Urinary bladder (tissue), 3 donors: ENCODE measurements at regions not wholly inside any gene's neighbourhood (a gene's known extent, or its start where the extent isn't known, plus 50 kb on each side); places are given as distances from the start of the nearest gene placed in this dataset.

Experiments
- DNase-seq: peaks from one replicate; pipeline ENCODE4 v3.0.0-alpha.2; 2015; ENCODE audit errors: extremely low spot score
- H3K27ac ChIP-seq: one replicate; pipeline ENCODE4 v1.5.1; 2013; ENCODE audit warnings: low read depth, mild to moderate bottlenecking, moderate library complexity
- H3K36me3 ChIP-seq: one replicate; pipeline ENCODE4 v1.6.1; 2013; ENCODE audit warnings: mild to moderate bottlenecking, moderate library complexity; ENCODE audit not compliant: insufficient read depth
- H3K4me1 ChIP-seq: one replicate; pipeline ENCODE4 v1.6.1; 2013; ENCODE audit warnings: mild to moderate bottlenecking, moderate library complexity; ENCODE audit not compliant: insufficient read depth
- H3K4me3 ChIP-seq: one replicate; pipeline ENCODE4 v1.5.1; 2013; ENCODE audit warnings: low read depth, low read length
- WGBS: extraction: QIAGEN DNeasy Blood & Tissue Kit; methylation state at CpG from one replicate; pipeline ENCODE4 v1.1.7; 2013; 5-methylcytosine and 5-hydroxymethylcytosine counted together
- donor health status: healthy with polysubstance abuse.
- donor health status: healthy.

DNA sequence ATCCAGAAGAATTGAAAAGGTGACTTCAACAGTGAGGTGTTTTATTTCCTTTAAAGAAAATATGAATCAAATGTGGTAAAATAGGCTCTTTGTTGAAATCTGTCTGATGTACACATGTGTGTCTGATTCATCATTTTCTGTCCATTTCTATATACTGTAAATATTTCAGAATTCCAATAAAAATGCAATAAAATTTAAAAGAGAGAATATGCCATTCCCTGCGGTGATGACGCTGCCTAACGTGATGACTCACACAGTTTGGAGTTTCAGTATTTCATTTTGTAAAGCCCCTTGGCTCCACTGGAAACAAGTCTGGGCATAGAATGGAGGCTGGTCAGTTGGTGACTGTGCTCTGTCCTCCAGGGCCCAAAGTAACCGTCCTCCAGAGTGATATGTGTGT is 482.5 kb upstream of the CDH5 start:
- 78% methylated on average over 4 of the region's 4 CpGs for WGBS
- Histone ChIP-seq H3K36me3 (no peaks in the 10 kb centered on the region), H3K27ac (no peak overlapping the region), H3K4me3 (no peak overlapping the region), H3K4me1 (no peaks in the 10 kb centered on the region)
- no peak for DNase-seq

DNA sequence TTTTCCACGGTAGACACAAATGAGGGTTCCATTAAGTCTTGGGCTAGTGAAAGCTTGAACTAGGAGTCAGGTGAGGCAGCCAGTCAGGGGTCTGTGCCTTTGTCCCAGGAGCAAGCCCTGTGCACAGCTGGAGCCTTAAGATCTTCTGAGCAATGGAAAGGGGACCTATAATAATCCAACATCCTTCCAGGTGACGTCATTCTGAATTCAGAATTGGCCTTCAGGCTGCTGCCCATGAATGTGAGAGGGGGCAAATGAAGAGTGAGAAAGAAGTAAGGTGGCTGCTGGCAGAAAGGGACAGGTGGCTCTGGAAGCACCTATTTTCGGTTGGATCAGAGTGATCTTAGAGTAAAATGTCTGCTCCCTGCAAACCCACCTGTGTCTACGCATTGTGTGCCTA is 488.1 kb upstream of the CDH5 start:
- H3K27ac ChIP-seq = no peak overlapping the region
- WGBS = 93% methylated on average over 4 of the region's 4 CpGs
- H3K4me1 ChIP-seq = no peaks in the 10 kb centered on the region
- no peak overlapping the region for H3K4me3 ChIP-seq
- no peak for DNase-seq
- H3K36me3 ChIP-seq = no peaks in the 10 kb centered on the region

DNA sequence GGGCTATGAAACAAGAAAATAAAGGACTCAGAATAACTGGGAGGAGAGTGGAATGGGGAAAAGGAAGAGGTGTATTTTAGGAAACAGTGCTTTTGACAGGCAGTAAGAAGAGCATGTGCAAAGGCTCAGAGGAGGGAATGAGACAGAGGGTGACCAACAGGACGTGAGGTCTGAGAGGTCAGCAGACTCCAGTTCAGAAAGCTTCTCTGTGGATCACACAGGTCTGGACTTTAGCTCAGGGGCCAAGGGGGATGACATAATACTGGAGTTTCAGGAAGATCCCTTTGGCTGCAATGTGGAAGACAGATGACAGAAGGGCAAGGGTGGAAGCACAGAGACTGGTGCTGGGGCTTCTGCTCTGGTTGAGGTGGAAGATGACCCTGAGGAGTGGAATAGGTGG is 489.9 kb upstream of the CDH5 start:
- 70% methylated on average over 1 of the region's 1 CpG for WGBS
- Histone ChIP-seq H3K4me1 (no peaks in the 10 kb centered on the region), H3K27ac (no peak overlapping the region), H3K4me3 (no peak overlapping the region), H3K36me3 (no peaks in the 10 kb centered on the region)
- no peak for DNase-seq

- no peaks in the 10 kb centered on the region for H3K36me3 ChIP-seq
- WGBS = 74% methylated on average over 3 of the region's 3 CpGs
Measured at GRCh38 chr16:65876056-65876408, 490.5 kb upstream of the CDH5 start.

DNA sequence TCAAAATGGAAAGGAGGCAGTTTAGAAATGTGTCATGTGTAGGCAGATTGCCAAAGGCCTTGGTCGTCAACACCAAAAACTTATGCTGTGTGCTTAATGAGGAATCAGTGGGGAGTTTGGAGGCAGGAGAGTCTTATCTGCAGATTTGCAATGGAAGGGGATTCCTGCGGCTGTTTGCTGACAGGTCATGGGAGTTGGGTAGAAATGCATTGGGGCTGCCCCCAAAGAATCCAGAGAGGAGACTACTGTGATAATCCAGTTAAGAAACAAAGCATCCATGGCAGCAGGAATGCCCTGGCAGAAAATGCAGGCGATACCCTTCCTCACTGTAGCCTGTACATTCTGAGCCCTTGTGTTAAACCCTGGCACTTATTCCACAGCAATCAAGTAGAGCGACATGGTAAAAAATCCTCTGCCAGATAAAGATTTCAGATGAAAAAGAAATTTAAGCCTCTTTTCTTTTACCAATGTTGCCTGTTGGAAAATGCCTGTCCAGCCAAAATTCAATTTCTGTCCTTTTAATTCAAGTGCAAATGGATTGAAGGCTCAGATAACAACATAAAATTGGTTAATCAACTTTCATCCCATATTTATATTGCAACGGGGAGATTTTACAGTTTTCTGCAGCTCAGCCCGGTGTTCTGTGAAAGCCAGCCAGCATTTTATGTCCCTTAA is 491.0 kb upstream of the CDH5 start:
- no peaks in the 10 kb centered on the region for H3K36me3 ChIP-seq
- no peak overlapping the region for H3K27ac ChIP-seq
- H3K4me3 ChIP-seq = no peak overlapping the region
- 57% methylated on average over 6 of the region's 6 CpGs for WGBS
- DNase-seq = no peak
- H3K4me1 ChIP-seq = no peaks in the 10 kb centered on the region

More at GRCh38 chr16:65876056-65876408, 490.5 kb upstream of the CDH5 start:
- DNase-seq = peak; percentile 18
- Histone ChIP-seq H3K27ac (no peak overlapping the region), H3K4me1 (no peaks in the 10 kb centered on the region), H3K4me3 (no peak overlapping the region)

DNA sequence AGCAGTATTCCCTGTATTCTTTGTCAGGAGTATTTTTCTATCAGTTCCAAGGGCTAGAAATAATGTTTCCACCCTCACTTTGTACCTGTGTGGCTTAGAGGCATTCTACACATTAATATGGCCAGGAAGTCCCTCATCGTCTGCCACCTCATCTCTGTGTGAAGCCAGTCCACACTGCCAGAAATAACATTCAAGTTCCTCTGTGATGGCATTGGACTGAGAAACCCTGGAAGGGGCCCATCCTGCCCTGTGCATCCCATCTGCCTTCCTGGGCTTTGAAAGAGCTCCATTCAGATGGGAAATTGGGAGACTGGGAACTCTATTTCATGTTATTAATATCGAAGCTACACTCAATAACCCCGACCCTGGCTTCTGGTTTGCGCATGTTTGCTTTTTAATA is 497.2 kb upstream of the CDH5 start:
- 87% methylated on average over 4 of the region's 4 CpGs for WGBS
- no peak for DNase-seq
- Histone ChIP-seq H3K36me3 (no peaks in the 10 kb centered on the region), H3K27ac (no peak overlapping the region), H3K4me1 (no peaks in the 10 kb centered on the region), H3K4me3 (no peak overlapping the region)

DNA sequence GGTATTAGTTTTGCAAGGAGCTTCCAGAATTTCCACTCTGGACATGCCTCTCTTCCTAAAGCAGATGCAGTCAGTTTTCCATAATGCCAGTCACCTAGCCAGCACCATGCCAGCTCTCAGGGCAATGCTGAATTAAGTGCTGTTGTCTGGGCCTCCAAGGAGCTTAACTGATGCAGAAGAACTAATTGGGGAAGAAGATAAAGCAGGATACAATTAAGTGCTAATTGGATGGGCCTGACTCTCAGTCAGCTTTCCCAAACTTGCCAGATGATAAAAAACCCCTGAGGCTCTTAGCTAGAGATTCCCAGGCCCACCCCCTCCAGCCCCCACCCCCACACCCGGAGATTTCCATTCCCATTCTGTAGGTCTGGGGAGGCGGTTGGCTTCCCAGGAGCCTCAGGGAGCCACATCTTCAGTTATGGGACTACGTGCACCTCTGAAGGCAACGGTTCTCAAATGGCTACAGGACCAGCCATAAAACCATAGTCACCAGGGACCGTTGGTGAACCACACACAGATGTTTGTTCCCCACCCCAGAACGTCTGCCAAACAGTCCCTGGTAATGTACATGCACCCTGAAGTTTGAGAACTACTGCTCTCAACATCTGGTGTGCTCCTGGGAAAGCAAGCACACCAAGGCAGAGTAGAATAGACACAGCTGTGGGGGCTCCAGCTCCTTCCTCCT is 499.1 kb upstream of the CDH5 start:
- no peaks in the 10 kb centered on the region for H3K4me1 ChIP-seq
- H3K4me3 ChIP-seq = no peak overlapping the region
- no peaks in the 10 kb centered on the region for H3K36me3 ChIP-seq
- 70% methylated on average over 6 of the region's 6 CpGs for WGBS
- no peak overlapping the region for H3K27ac ChIP-seq
- no peak for DNase-seq

GRCh38 chr16:65863236-65863635 is 503.3 kb upstream of the CDH5 start:
- WGBS = 93% methylated on average over 2 of the region's 2 CpGs
- H3K4me1 ChIP-seq = no peaks in the 10 kb centered on the region
- no peak overlapping the region for H3K27ac ChIP-seq
- H3K36me3 ChIP-seq = no peaks in the 10 kb centered on the region
- no peak for DNase-seq
- H3K4me3 ChIP-seq = no peak overlapping the region

DNA sequence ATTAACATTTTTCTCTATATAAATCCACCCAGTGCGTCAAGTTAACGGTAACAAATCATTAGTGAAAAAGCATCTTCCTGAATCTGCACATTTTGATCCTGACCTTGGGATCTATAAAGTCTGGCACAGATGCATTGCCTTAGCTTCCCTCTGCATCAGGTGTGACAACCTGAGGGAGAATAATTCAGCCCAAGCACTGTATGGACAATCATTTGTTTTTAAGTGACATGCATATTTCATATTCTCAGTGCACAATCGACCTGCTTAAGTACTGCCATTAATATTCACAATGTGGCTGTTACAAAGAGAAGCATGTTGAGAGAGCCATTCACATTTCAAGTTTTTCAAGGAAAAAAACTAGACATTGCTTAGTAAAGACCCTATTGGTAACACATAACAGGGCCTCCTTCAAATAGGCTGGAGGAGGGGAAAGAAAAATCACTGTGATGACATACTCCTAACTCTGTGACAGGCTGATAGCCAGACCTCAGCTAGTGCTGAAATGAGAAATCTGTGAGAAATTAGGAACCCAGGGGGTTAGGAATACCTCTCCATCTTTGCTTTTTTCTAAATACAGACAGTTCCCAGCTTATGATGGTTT is 505.3 kb upstream of the CDH5 start:
- DNase-seq = no peak
- H3K27ac ChIP-seq = no peak overlapping the region
- 86% methylated on average over 3 of the region's 3 CpGs for WGBS
- H3K4me1 ChIP-seq = no peaks in the 10 kb centered on the region
- no peak overlapping the region for H3K4me3 ChIP-seq
- no peaks in the 10 kb centered on the region for H3K36me3 ChIP-seq

GRCh38 chr16:65855171-65856145 is 511.0 kb upstream of the CDH5 start:
- WGBS = 93% methylated on average over 11 of the region's 11 CpGs
- H3K4me1 ChIP-seq = no peaks in the 10 kb centered on the region
- no peak for DNase-seq
- no peak overlapping the region for H3K27ac ChIP-seq
- no peaks in the 10 kb centered on the region for H3K36me3 ChIP-seq
- no peak overlapping the region for H3K4me3 ChIP-seq

- no peaks in the 10 kb centered on the region for H3K4me1 ChIP-seq
- WGBS = 75% methylated on average over 1 of the region's 1 CpG
- no peak overlapping the region for H3K27ac ChIP-seq
- no peak overlapping the region for H3K4me3 ChIP-seq
- H3K36me3 ChIP-seq = no peaks in the 10 kb centered on the region
- no peak for DNase-seq
Measured at GRCh38 chr16:65846210-65846602, 520.3 kb upstream of the CDH5 start.

GRCh38 chr16:65845466-65846209 is 520.9 kb upstream of the CDH5 start:
- H3K4me1 ChIP-seq = no peaks in the 10 kb centered on the region
- no peak for DNase-seq
- H3K4me3 ChIP-seq = no peak overlapping the region
- H3K27ac ChIP-seq = no peak overlapping the region
- H3K36me3 ChIP-seq = no peaks in the 10 kb centered on the region
- WGBS = 66% methylated on average over 4 of the region's 4 CpGs

DNA sequence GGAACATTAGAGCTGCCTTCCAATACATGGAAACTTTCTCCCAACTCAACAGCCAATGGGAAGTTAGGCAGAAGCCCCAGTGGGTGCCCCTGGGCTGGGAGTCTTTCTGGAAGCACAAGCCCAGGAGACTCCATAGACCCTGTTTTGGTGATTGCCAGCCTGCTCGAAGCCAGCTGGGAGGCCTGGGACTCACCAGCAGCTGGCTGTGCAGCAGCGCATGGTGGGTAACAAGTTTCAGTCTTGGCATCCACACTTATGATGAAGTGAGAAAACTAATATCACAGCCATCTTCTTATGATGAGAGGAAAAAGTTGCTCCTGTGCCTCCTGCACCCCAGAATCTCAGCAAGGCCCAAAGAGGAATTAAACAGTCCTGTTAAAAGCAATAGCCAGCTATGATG is 522.5 kb upstream of the CDH5 start:
- Histone ChIP-seq H3K27ac (no peak overlapping the region), H3K4me3 (no peak overlapping the region), H3K4me1 (no peaks in the 10 kb centered on the region), H3K36me3 (no peaks in the 10 kb centered on the region)
- 88% methylated on average over 2 of the region's 2 CpGs for WGBS
- no peak for DNase-seq
